ENCODE measurements at regions not wholly inside any gene's neighbourhood (a gene's known extent, or its start where the extent isn't known, plus 50 kb on each side); places are given as distances from the start of the nearest gene placed in this dataset.

DNA sequence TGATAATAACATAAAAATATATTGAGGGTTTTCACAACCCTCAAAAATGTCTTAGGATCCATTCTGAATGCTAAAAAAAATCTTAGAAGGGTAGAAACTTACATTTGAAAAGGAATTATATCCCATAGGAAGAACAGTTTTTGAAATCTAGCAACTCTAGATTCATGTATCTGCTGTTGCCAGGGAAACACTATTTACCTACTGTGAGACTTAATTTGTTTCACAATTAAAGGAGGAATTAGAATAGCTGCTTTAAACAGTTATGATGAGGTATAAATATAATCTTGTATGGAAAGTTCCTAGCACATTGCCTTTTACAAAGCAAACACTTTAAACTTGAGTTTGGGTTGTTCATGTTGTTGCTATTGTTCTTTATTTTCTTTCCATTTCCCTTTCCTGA, 988.2 kb downstream of the SUCLG1 start:
- Mint-ChIP-seq H3K4me1 (no peaks in the 10 kb centered on the region), H3K27ac (no peak overlapping the region), H3K4me3 (no peak overlapping the region)

GRCh38 chr2:83464444-83464843, 994.6 kb downstream of the SUCLG1 start:
- H3K27me3 ChIP-seq (ENCODE audit: control insufficient read depth, insufficient read depth, low read length) = no peaks in the 10 kb centered on the region
- ATAC-seq (no peak), DNase-seq (no peak)
- H3K9me3 ChIP-seq (ENCODE audit: control insufficient read depth, insufficient read depth, low read length) = no peaks in the 10 kb centered on the region
- TF ChIP-seq, protein P1, sequence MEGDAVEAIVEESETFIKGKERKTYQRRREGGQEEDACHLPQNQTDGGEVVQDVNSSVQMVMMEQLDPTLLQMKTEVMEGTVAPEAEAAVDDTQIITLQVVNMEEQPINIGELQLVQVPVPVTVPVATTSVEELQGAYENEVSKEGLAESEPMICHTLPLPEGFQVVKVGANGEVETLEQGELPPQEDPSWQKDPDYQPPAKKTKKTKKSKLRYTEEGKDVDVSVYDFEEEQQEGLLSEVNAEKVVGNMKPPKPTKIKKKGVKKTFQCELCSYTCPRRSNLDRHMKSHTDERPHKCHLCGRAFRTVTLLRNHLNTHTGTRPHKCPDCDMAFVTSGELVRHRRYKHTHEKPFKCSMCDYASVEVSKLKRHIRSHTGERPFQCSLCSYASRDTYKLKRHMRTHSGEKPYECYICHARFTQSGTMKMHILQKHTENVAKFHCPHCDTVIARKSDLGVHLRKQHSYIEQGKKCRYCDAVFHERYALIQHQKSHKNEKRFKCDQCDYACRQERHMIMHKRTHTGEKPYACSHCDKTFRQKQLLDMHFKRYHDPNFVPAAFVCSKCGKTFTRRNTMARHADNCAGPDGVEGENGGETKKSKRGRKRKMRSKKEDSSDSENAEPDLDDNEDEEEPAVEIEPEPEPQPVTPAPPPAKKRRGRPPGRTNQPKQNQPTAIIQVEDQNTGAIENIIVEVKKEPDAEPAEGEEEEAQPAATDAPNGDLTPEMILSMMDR (IDR thresholded peaks at IDR 0.05) = no peak
- no peaks in the 10 kb centered on the region for H3K4me1 ChIP-seq (ENCODE audit: control insufficient read depth, insufficient read depth, low read length)
- no peak overlapping the region for H3K27ac ChIP-seq (ENCODE audit: low read length)
- Mint-ChIP-seq H3K27me3 (ENCODE audit: low read depth in 2 of 2) (no peaks in the 10 kb centered on the region), H3K4me1 (no peaks in the 10 kb centered on the region), H3K36me3 (peaks cover 6% of the 10 kb centered on the region), H3K27ac (no peak overlapping the region), H3K9me3 (peaks cover 12 to 14% of the 10 kb centered on the region in 2 donors), H3K4me3 (no peak overlapping the region)
- intact Hi-C loops (cut with micrococcal nuclease) = no loop called here
- no peaks in the 10 kb centered on the region for H3K36me3 ChIP-seq (ENCODE audit: control insufficient read depth, insufficient read depth, low read length)
- WGBS (ENCODE audit: insufficient coverage) = no CpG with 5 or more reads among the region's 1 CpG
- H3K4me3 ChIP-seq (ENCODE audit: low read length) = no peak overlapping the region

More for the DNA sequence above, 988.2 kb downstream of the SUCLG1 start:
- no peaks in the 10 kb centered on the region for H3K27me3 Mint-ChIP-seq (ENCODE audit: low read depth in 2 of 2)
- peaks cover 15 to 17% of the 10 kb centered on the region in 2 donors for H3K9me3 Mint-ChIP-seq
- Histone ChIP-seq H3K36me3 (ENCODE audit: control insufficient read depth, insufficient read depth, low read length) (no peaks in the 10 kb centered on the region), H3K9me3 (ENCODE audit: control insufficient read depth, insufficient read depth, low read length) (no peaks in the 10 kb centered on the region), H3K4me3 (ENCODE audit: low read length) (no peak overlapping the region), H3K27ac (ENCODE audit: low read length) (no peak overlapping the region), H3K4me1 (ENCODE audit: control insufficient read depth, insufficient read depth, low read length) (no peaks in the 10 kb centered on the region), H3K27me3 (ENCODE audit: control insufficient read depth, insufficient read depth, low read length) (no peaks in the 10 kb centered on the region)
- peaks cover 19% of the 10 kb centered on the region for H3K36me3 Mint-ChIP-seq
- intact Hi-C loops (cut with micrococcal nuclease) = no loop called here
- DNase-seq (no peak), ATAC-seq (no peak)
- TF ChIP-seq, protein P1 (IDR thresholded peaks at IDR 0.05) = no peak

GRCh38 chr2:83462881-83463280, 996.2 kb downstream of the SUCLG1 start:
- no peak overlapping the region for H3K4me3 Mint-ChIP-seq
- H3K36me3 Mint-ChIP-seq = no peaks in the 10 kb centered on the region
- no peak for DNase-seq
- intact Hi-C loops (cut with micrococcal nuclease) = no loop called here
- no peaks in the 10 kb centered on the region for H3K27me3 Mint-ChIP-seq (ENCODE audit: low read depth in 2 of 2)
- H3K9me3 ChIP-seq (ENCODE audit: control insufficient read depth, insufficient read depth, low read length) = no peaks in the 10 kb centered on the region
- ATAC-seq = no peak
- H3K36me3 ChIP-seq (ENCODE audit: control insufficient read depth, insufficient read depth, low read length) = no peaks in the 10 kb centered on the region
- H3K27ac Mint-ChIP-seq = no peak overlapping the region
- TF ChIP-seq, protein P1 (IDR thresholded peaks at IDR 0.05) = no peak
- H3K4me1 Mint-ChIP-seq = no peaks in the 10 kb centered on the region
- no peak overlapping the region for H3K27ac ChIP-seq (ENCODE audit: low read length)
- peaks cover 7 to 9% of the 10 kb centered on the region in 2 donors for H3K9me3 Mint-ChIP-seq
- no peaks in the 10 kb centered on the region for H3K4me1 ChIP-seq (ENCODE audit: control insufficient read depth, insufficient read depth, low read length)
- H3K4me3 ChIP-seq (ENCODE audit: low read length) = no peak overlapping the region
- H3K27me3 ChIP-seq (ENCODE audit: control insufficient read depth, insufficient read depth, low read length) = no peaks in the 10 kb centered on the region

- Mint-ChIP-seq H3K9me3 (peaks cover 6 to 12% of the 10 kb centered on the region in 2 donors), H3K4me3 (no peak overlapping the region), H3K27ac (no peak overlapping the region), H3K36me3 (no peaks in the 10 kb centered on the region), H3K4me1 (no peaks in the 10 kb centered on the region), H3K27me3 (ENCODE audit: low read depth in 2 of 2) (no peaks in the 10 kb centered on the region)
- H3K27ac ChIP-seq (ENCODE audit: low read length) = no peak overlapping the region
- H3K9me3 ChIP-seq (ENCODE audit: control insufficient read depth, insufficient read depth, low read length) = no peaks in the 10 kb centered on the region
- H3K4me1 ChIP-seq (ENCODE audit: control insufficient read depth, insufficient read depth, low read length) = no peaks in the 10 kb centered on the region
- H3K36me3 ChIP-seq (ENCODE audit: control insufficient read depth, insufficient read depth, low read length) = no peaks in the 10 kb centered on the region
- H3K27me3 ChIP-seq (ENCODE audit: control insufficient read depth, insufficient read depth, low read length) = no peaks in the 10 kb centered on the region
- H3K4me3 ChIP-seq (ENCODE audit: low read length) = no peak overlapping the region
- WGBS (ENCODE audit: insufficient coverage) = 87% methylated on average over 3 of the region's 3 CpGs
- intact Hi-C loops (cut with micrococcal nuclease) = no loop called here
- ATAC-seq (no peak), DNase-seq (no peak)
- TF ChIP-seq, protein P1 (IDR thresholded peaks at IDR 0.05) = no peak
Measured at GRCh38 chr2:83461135-83461534, 997.9 kb downstream of the SUCLG1 start.

All from natural killer cell (primary cell).